GM12891 (cell line): ENCODE measurements at regions not wholly inside any gene's neighbourhood (a gene's known extent, or its start where the extent isn't known, plus 50 kb on each side); places are given as distances from the start of the nearest gene placed in this dataset.

ENCODE experiments used
- PAX5 ChIP-seq: IDR thresholded peaks from 2 replicates; pipeline ENCODE4 v1.6.1; 2011; ENCODE audit warnings: low read length, moderate library complexity, mild to moderate bottlenecking; ENCODE audit not compliant: insufficient read depth, severe bottlenecking
- POLR2A ChIP-seq: IDR thresholded peaks from 2 replicates; pipeline ENCODE4 v1.6.1; 2011; ENCODE audit warnings: low read depth, low read length, control low read depth
- POLR2AphosphoS5 ChIP-seq: IDR thresholded peaks from 2 replicates; pipeline ENCODE4 v1.6.1; 2011; ENCODE audit warnings: low read depth, low read length, control low read depth
- POU2F2 ChIP-seq: IDR thresholded peaks from 2 replicates; pipeline ENCODE4 v1.6.1; 2011; ENCODE audit warnings: low read depth, mild to moderate bottlenecking, control low read depth, low read length, moderate library complexity
- SPI1 ChIP-seq: IDR thresholded peaks from 2 replicates; pipeline ENCODE4 v1.6.1; 2011; ENCODE audit warnings: low read depth, low read length, control low read depth
- TAF1 ChIP-seq: IDR thresholded peaks from 2 replicates; pipeline ENCODE4 v1.6.1; 2011; ENCODE audit warnings: low read depth, low read length, control low read depth

- no peak for TF ChIP-seq POLR2A
- no peak for TF ChIP-seq POLR2AphosphoS5
- no peak for TF ChIP-seq TAF1
- no peak for TF ChIP-seq SPI1
- TF ChIP-seq POU2F2 = no peak
- no peak for TF ChIP-seq PAX5
Measured at GRCh38 chr6:131348572-131348971, 213.3 kb downstream of the AKAP7 start.
